ENCODE measurements at regions not wholly inside any gene's neighbourhood (a gene's known extent, or its start where the extent isn't known, plus 50 kb on each side); places are given as distances from the start of the nearest gene placed in this dataset.

DNA sequence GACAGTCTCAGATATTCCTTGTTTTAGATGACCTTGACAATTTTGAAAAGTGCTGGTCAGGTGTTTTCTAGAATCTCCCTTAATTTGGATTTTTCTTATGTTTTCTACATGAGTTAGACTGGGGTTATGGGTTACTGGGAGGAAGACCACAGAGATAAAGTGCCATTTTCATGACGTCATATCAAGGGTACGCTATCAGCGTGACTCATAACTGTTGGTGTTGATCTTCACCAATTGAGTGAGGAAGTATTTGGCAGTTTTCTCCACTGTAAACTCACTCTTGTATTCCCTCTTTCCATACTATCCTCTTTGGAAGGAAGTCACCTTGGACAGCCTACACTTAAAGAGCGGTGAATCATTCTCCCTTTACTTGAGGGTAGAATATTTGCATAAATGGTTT lies 56.9 kb downstream of the MAGEC1 start:
- TF ChIP-seq POLR2A (IDR thresholded peaks at IDR 0.05), result no peak
- TF ChIP-seq POLR2AphosphoS5 (IDR thresholded peaks at IDR 0.05), result no peak
- TF ChIP-seq, protein P1, sequence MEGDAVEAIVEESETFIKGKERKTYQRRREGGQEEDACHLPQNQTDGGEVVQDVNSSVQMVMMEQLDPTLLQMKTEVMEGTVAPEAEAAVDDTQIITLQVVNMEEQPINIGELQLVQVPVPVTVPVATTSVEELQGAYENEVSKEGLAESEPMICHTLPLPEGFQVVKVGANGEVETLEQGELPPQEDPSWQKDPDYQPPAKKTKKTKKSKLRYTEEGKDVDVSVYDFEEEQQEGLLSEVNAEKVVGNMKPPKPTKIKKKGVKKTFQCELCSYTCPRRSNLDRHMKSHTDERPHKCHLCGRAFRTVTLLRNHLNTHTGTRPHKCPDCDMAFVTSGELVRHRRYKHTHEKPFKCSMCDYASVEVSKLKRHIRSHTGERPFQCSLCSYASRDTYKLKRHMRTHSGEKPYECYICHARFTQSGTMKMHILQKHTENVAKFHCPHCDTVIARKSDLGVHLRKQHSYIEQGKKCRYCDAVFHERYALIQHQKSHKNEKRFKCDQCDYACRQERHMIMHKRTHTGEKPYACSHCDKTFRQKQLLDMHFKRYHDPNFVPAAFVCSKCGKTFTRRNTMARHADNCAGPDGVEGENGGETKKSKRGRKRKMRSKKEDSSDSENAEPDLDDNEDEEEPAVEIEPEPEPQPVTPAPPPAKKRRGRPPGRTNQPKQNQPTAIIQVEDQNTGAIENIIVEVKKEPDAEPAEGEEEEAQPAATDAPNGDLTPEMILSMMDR (IDR thresholded peaks at IDR 0.05 in 8 of 11, conservative IDR thresholded peaks at IDR 0.05 in 3 of 11), result no peak
- Histone ChIP-seq H3K9me3 (peaks cover 0 to 10% (median 0%) of the 10 kb centered on the region in 8 donors), H3K27ac (no peak overlapping the region), H3K27me3 (replicated peaks in 1 of 7) (no peaks in the 10 kb centered on the region), H3K4me1 (no peaks in the 10 kb centered on the region), H3K36me3 (no peaks in the 10 kb centered on the region), H3K4me3 (no peak overlapping the region)
- intact Hi-C loops (cut with DNase I; ENCODE audit: low total_unique reads), result no loop called here
- 85 to 97% (median 90%) methylated on average over 4 of the region's 4 CpGs for WGBS, 5 donors
- DNase-seq, result no peak
